Activated gamma-delta T cell treated with anti-CD3 and anti-CD28 coated beads, Interleukin-2, amount 50 U/mL, for 16 hours (primary cell): ENCODE measurements at regions not wholly inside any gene's neighbourhood (a gene's known extent, or its start where the extent isn't known, plus 50 kb on each side); places are given as distances from the start of the nearest gene placed in this dataset.

Experiments used
- DNase-seq: peaks from one replicate; pipeline ENCODE4 v3.0.0-alpha.2; 2020; ENCODE audit warnings: low read depth

GRCh38 chr6:47116086-47116485 lies 74.0 kb upstream of the ADGRF1 start:
- DNase-seq: no peak

DNA sequence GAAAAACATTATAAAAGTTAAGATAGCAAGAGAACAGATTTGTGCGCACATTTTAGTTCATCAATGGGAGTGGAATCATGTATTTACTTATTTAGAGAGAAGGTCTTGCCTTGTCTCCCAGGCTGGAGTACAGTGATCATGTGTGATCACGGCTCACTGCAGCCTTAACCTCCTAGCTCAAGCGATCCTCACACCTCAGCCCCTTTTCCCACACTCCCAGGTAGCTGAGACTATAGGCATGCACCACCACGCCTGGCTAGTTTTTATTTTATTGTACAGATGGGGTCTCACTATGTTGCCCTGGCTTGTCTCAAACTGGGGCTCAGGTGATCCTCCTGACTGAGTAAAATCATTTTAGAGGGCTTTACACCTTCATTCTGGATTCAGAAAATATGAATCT lies 72.3 kb upstream of the ADGRF1 start:
- DNase-seq: no peak

GRCh38 chr6:47112317-47112716 lies 70.2 kb upstream of the ADGRF1 start:
- no peak for DNase-seq

DNA sequence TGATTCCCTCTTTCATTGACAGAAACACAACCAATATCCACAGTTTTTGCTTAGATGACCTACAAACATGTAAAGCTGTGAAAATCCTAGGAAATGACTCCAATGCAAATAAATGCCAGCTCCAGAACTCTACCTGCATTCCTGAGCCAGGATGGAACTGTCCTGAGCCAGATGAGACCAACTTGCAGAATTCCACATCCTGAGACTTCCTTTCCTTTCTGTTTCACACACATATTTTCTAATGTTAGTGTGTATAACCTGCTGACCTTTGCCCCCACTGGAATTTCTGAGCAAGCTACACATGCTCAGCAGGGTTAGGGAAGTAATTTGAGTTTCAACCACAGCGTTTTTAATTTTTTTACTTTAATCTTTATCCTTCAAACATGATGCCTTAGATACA lies 69.6 kb upstream of the ADGRF1 start:
- DNase-seq: no peak

DNA sequence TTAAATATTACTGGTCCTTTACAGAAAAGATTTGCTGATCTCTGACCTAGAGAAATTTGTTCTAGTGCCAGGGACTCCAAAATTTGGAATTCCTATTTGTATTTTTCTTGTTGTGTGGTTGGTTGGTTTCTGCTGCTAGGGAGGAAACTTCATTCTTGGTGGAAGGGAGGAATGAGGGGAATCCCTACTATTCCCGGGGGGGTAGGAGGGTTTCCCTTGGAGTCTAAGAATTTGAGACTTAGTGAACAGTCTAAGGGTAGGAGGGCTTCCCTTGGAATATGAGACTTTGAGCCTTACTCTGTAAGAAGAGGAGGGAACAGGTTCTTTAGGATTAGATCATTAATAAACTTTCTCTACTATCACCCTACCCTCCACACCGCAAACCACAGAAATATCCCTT lies 67.1 kb upstream of the ADGRF1 start:
- no peak for DNase-seq

- DNase-seq: no peak
Measured at GRCh38 chr6:47106721-47107197, 64.6 kb upstream of the ADGRF1 start.

GRCh38 chr6:47106216-47106615 lies 64.1 kb upstream of the ADGRF1 start:
- no peak for DNase-seq

DNA sequence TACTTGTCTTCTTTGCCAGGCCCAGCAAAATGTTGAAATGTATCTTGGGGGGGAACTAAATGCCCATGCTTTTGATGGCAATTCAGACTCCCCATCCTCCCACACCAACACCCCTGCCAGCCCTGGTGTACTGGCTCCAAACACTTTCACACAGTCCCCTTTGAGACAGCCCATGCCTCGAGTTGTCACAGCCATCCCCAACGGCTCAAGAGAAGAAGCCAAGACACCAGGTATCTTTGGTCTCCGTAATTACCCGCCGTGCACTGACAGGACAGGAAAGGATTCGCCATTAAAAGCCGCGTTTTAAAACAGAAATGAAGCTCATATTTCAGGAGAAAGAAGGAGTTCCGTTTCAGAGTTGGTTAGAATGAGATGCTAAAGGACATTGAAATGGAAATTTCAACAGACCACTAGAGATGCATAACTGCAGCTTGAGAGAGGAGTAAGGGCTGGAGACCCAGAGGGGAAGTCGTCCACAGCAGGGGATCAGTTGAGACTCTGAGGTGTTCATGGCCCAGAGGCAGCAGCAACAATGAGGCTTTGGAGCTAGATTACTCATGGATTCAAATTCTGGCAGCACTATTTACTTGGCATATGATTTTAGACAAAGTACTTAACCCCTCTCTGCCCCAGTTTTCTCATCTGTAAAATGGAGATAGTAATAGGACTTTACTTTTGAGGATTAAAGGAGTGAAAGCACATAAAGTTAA lies 63.5 kb upstream of the ADGRF1 start:
- DNase-seq: no peak

- DNase-seq: no peak
Measured at GRCh38 chr6:47103931-47104330, 61.8 kb upstream of the ADGRF1 start.

- DNase-seq: no peak
Measured at GRCh38 chr6:47102331-47102730, 60.2 kb upstream of the ADGRF1 start.

GRCh38 chr6:47098570-47098993 lies 56.5 kb upstream of the ADGRF1 start:
- no peak for DNase-seq

DNA sequence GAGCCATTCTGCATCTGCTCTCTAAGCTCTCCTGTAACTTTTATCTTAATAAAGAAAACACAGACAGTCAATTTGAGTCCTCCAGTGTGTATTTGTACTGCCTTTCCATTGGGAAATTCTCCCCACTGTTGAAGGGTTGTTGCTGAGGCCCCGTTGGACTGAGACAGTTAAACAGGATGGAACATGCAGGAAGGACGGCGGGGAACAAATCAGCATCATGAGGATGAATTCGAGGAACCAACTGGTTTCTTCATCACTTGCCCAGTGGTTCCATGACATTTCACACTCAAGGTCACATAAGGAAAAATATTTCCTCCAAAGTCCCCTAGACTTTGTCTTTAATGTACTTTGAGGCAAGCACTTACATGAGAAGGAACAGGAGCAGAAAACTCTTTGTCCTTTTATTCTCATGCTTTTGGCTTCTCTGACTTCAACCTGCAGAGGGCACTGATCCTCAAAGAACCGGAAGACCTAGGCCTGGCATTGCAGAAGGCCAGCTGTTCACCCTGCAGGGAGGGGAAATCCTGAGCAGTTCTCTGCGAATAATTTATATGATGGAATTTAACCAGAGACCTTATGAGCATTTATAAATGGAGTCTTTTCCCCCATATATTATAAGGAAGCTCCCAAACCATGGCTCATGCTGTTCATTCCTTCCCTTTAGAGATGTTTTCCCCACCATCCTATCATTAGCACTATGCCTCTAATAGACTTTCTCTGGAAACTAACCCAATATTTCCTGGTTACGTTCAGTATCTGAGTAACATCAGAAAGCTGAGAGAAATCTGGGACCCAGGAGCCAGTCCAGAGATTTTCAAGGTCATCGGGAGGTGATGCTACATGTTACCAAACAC lies 55.2 kb upstream of the ADGRF1 start:
- DNase-seq: peak; percentile 0

GRCh38 chr6:47096211-47096895 lies 54.2 kb upstream of the ADGRF1 start:
- DNase-seq: no peak

GRCh38 chr6:47094241-47094925 lies 52.3 kb upstream of the ADGRF1 start:
- DNase-seq: no peak

GRCh38 chr6:47093169-47093568 lies 51.0 kb upstream of the ADGRF1 start:
- no peak for DNase-seq

GRCh38 chr6:47091886-47092668 lies 49.9 kb upstream of the ADGRF1 start:
- no peak for DNase-seq
